ENCODE measurements at regions not wholly inside any gene's neighbourhood (a gene's known extent, or its start where the extent isn't known, plus 50 kb on each side); places are given as distances from the start of the nearest gene placed in this dataset.
"Not testable (repeated sequence)": the region's sequence is repeated elsewhere in the genome, so short reads cannot be mapped to it uniquely, and the experiment has no call there.

DNA sequence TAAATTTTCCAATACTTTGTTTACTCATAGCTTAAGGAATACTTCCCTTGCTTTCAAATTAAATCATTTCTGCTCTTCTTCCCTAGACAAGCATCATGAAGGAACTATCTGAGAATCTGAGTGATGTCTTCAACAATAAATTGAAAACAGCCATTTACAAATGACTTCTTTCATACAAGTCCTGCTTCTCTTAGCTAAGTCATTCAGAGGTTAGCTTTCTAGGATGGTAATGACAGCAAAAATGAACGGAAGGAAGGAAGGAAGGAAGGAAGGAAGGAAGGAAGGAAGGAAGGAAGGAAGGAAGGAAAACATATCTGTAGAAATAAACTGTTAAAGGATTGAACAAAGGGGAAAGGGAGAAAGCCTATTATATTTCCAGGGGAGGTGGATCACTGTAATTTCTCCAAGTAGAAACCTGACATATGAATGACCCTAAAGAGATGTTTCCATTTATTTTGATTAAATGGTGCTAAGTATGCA lies 335.0 kb upstream of the KYNU start:
- in situ Hi-C loops (cut with MboI; ENCODE audit: low pct_unique_long_range_greater_than_20kb, low sequenced_read_pairs): no loop called here
- DNase-seq: no peak

DNA sequence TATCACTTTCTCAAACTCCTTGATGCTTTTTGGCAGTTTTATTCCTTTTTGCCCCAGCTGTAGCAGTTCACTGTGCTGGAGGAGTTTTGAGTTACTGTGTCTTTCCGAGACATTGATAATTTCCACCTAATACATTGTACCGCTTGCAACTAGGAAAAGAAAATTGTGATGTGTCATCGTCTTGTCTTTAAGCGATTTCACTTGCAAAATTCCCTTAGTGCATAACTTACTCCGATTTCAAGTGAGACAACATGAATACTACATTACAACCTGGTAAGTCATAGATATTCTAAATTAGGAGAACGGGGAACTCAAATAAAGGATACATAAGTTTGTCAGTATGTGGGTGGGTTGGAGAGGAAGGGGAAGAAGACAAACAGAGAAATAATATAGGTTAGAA lies 340.5 kb upstream of the KYNU start:
- DNase-seq: no peak
- in situ Hi-C loops (cut with MboI; ENCODE audit: low pct_unique_long_range_greater_than_20kb, low sequenced_read_pairs): no loop called here

GRCh38 chr2:142536492-142536891 lies 341.0 kb upstream of the KYNU start:
- in situ Hi-C loops (cut with MboI; ENCODE audit: low pct_unique_long_range_greater_than_20kb, low sequenced_read_pairs): no loop called here
- DNase-seq: no peak

GRCh38 chr2:142535311-142535710 lies 342.2 kb upstream of the KYNU start:
- in situ Hi-C loops (cut with MboI; ENCODE audit: low pct_unique_long_range_greater_than_20kb, low sequenced_read_pairs): no loop called here
- no peak for DNase-seq

GRCh38 chr2:142533177-142533576 lies 344.3 kb upstream of the KYNU start:
- in situ Hi-C loops (cut with MboI; ENCODE audit: low pct_unique_long_range_greater_than_20kb, low sequenced_read_pairs): no loop called here
- DNase-seq: no peak

GRCh38 chr2:142531377-142531776 lies 346.1 kb upstream of the KYNU start:
- no peak for DNase-seq
- in situ Hi-C loops (cut with MboI; ENCODE audit: low pct_unique_long_range_greater_than_20kb, low sequenced_read_pairs): no loop called here

- in situ Hi-C loops (cut with MboI; ENCODE audit: low pct_unique_long_range_greater_than_20kb, low sequenced_read_pairs): no loop called here
- DNase-seq: no peak
These were observed 351.7 kb upstream of the KYNU start for GRCh38 chr2:142525720-142526119.

DNA sequence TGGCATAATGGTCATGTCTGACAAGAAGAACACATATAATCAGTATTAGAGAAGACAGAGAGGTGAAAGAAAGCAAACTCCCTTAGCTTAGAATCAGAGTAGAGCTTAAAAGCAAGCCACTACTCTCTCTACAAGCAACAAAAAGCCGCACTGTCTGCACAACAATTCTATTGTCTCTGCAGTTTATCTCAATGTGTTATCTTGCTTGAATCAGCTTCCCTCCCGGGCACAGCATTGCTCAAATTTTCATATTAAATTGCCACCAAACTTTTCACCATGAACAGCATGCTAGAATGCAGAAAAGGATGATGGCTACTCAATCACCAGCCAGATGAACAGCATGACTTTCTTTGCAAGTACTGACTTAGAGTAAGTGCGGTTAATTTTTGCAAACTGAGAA lies 356.0 kb upstream of the KYNU start:
- in situ Hi-C loops (cut with MboI; ENCODE audit: low pct_unique_long_range_greater_than_20kb, low sequenced_read_pairs): no loop called here
- no peak for DNase-seq

- DNase-seq: no peak
- in situ Hi-C loops (cut with MboI; ENCODE audit: low pct_unique_long_range_greater_than_20kb, low sequenced_read_pairs): no loop called here
These were observed 362.0 kb upstream of the KYNU start for GRCh38 chr2:142515493-142515892.

- in situ Hi-C loops (cut with MboI; ENCODE audit: low pct_unique_long_range_greater_than_20kb, low sequenced_read_pairs): no loop called here
- no peak for DNase-seq
These were observed 368.1 kb upstream of the KYNU start for GRCh38 chr2:142509401-142509800.

DNA sequence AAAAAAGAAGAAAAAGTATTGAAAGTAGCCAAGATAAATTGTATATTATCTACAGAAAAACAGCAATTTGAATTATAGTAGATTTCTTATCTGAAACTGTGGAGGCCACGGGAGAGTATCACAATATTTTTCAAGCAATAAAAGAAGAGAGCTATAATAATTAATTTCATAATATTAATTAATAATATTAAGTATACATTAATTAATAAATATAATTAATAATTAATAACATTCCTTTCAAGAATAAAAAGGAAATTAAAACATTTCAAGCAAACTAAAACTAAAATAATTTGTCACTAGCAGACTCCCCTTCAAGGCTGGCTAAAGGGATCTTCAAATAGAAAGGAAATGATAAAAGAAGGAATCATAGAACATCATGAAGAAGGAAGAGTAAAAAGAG lies 372.7 kb upstream of the KYNU start:
- in situ Hi-C loops (cut with MboI; ENCODE audit: low pct_unique_long_range_greater_than_20kb, low sequenced_read_pairs): no loop called here
- DNase-seq: no peak

GRCh38 chr2:142502402-142502801 lies 371.6 kb upstream of the LRP1B start:
- in situ Hi-C loops (cut with MboI; ENCODE audit: low pct_unique_long_range_greater_than_20kb, low sequenced_read_pairs): no loop called here
- no peak for DNase-seq

DNA sequence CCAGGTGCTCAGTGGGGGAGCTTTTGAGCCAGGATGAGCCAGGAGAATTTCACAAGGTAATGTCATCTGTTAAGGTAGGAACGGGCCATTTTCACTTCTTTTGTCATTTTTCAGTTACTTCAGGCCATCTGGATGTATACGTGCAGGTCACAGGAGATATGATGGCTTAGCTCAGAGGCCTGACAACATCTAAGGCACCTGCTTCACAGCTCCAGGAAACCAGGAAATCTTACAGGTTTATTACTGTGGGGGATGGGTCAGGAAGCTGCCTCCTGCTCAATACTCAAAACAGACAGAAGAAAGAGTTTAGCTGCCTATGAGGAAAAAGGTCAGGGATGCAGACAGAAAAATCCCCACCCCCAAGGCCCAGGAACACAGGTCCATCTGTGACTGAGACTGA lies 364.3 kb upstream of the LRP1B start:
- in situ Hi-C loops (cut with MboI; ENCODE audit: low pct_unique_long_range_greater_than_20kb, low sequenced_read_pairs): no loop called here
- DNase-seq: no peak

DNA sequence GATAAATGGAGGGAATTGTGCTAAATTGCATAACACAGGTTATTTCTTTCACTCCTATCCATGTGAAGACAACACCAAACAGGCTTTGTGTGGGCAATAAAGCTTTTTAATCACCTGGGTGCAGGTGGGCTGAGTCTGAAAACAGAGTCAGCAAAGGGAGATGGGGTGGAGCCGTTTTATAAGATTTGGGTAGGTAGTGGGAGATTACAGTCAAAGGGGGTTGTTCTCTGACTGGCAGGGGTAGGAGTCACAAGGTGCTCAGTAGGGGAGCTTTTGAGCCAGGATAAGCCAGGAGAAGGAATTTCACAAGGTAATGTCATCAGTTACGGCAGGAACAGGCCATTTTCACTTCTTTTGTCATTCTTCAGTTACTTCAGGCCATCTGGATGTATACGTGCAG lies 358.8 kb upstream of the LRP1B start:
- DNase-seq; in situ Hi-C loops (cut with MboI; ENCODE audit: low pct_unique_long_range_greater_than_20kb, low sequenced_read_pairs): not testable (repeated sequence)

DNA sequence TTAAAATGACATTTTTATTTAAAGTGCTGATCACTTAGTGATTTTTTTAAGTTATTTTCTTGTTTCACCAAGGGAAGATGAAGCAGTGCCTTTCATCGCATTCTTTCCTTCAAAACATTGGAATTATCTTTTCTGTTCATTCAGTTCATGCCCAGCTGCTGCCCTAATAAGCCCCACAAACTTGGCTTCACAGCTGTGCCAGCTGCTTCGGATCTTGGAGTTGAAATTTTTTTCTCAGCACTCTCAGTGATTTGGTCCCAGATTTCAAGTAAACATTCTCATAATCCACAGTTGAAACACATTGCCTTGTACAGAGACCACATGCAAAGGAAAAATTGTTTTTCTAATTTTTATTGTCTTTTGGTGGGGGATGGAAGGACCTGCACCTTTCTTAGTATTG lies 353.3 kb upstream of the LRP1B start:
- DNase-seq: no peak
- in situ Hi-C loops (cut with MboI; ENCODE audit: low pct_unique_long_range_greater_than_20kb, low sequenced_read_pairs): no loop called here

GRCh38 chr2:142483653-142484052 lies 352.8 kb upstream of the LRP1B start:
- no peak for DNase-seq
- in situ Hi-C loops (cut with MboI; ENCODE audit: low pct_unique_long_range_greater_than_20kb, low sequenced_read_pairs): no loop called here

- in situ Hi-C loops (cut with MboI; ENCODE audit: low pct_unique_long_range_greater_than_20kb, low sequenced_read_pairs): no loop called here
- no peak for DNase-seq
These were observed 347.4 kb upstream of the LRP1B start for GRCh38 chr2:142478206-142478605.

DNA sequence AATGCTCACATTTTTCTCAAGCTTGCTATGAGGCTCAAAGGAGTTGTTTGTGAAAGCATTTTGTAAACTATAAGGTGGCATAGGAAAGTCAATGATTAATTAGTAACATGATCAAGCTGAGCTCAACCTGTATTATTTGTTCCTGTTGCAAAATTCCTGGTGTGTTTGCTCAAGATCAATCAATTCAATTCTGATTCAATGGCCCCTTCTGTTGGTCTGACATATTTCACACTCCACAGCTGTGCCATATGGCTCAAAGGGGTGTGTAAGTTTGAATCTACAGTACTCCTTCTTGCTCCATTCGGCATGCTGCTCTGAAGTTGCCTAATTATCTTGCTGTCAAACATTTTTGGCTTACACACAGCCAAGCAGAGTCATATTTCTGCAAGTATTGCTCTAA lies 341.6 kb upstream of the LRP1B start:
- DNase-seq: no peak
- in situ Hi-C loops (cut with MboI; ENCODE audit: low pct_unique_long_range_greater_than_20kb, low sequenced_read_pairs): no loop called here

DNA sequence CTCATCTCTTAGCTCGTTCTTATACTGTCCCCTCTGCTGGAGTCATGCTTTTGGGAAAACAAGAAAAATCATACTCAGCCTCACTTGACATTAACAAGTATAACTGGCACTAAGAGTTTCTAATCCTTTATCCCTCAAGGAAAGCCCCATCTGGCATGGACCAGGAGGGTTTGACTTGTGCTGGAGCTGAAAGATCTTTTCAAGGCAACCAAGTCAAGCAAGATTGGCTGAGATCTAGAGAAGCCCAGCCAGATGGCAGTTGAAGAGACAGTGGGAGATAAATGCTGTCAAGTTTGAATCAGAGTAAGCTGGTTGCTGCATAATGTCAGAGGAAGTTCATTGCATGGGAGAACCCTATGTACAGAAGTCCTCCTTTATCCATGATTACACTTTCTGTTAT lies 336.5 kb upstream of the LRP1B start:
- in situ Hi-C loops (cut with MboI; ENCODE audit: low pct_unique_long_range_greater_than_20kb, low sequenced_read_pairs): no loop called here
- DNase-seq: no peak

DNA sequence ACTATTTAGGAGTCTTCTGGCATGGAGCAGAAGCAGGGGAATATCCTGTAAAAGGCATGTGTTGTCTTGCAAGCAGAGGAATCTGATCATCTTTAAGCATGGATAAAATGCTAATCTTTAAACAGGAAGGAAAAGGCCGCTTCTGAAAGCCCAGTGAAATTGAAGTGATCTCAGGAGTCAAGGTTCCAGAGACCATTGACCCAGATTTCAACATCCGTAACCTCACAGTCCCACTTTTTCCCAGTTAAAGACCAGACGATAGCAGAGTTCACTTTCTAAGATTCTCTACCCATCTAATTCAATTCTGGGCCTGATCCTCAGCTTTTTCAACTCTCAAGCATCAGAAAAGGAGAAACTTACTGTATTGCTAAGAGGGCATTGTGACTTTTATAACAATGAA lies 332.2 kb upstream of the LRP1B start:
- no peak for DNase-seq
- in situ Hi-C loops (cut with MboI; ENCODE audit: low pct_unique_long_range_greater_than_20kb, low sequenced_read_pairs): no loop called here

- in situ Hi-C loops (cut with MboI; ENCODE audit: low pct_unique_long_range_greater_than_20kb, low sequenced_read_pairs): no loop called here
- no peak for DNase-seq
These were observed 331.5 kb upstream of the LRP1B start for GRCh38 chr2:142462306-142462705.

- no peak for DNase-seq
- in situ Hi-C loops (cut with MboI; ENCODE audit: low pct_unique_long_range_greater_than_20kb, low sequenced_read_pairs): no loop called here
These were observed 314.8 kb upstream of the LRP1B start for GRCh38 chr2:142445551-142446072.

Measured in KBM-7 (cell line).